Memory B cell (primary cell): ENCODE measurements at regions not wholly inside any gene's neighbourhood (a gene's known extent, or its start where the extent isn't known, plus 50 kb on each side); places are given as distances from the start of the nearest gene placed in this dataset.

ENCODE experiments used
- ATAC-seq: fragments of 150-1000 bp; cut with Tn5 transposase; 2 replicates; pipeline ENCODE4 v1.10.0; 2021; ENCODE audit warnings: low read depth, mild to moderate bottlenecking, moderate library complexity
- DNase-seq, 2 donors: peaks; one replicate each; pipeline ENCODE4 v3.0.0; 2022; ENCODE audit warnings: low spot score in 2 of 2
- H3K27ac Mint-ChIP-seq: one replicate; pipeline ENCODE4 v1.8.0; 2022; ENCODE audit warnings: mild to moderate bottlenecking, moderate library complexity, mixed read lengths
- H3K27me3 Mint-ChIP-seq: one replicate; pipeline ENCODE4 v1.8.0; 2022; ENCODE audit warnings: mixed read lengths
- H3K36me3 Mint-ChIP-seq: one replicate; pipeline ENCODE4 v1.8.0; 2022; ENCODE audit warnings: mild to moderate bottlenecking, mixed read lengths
- H3K4me1 Mint-ChIP-seq: one replicate; pipeline ENCODE4 v1.8.0; 2022; ENCODE audit warnings: mixed read lengths
- H3K4me3 Mint-ChIP-seq: one replicate; pipeline ENCODE4 v1.8.0; 2022; ENCODE audit warnings: mild to moderate bottlenecking, moderate library complexity, mixed read lengths
- H3K9me3 Mint-ChIP-seq: one replicate; pipeline ENCODE4 v1.8.0; 2022; ENCODE audit warnings: mixed read lengths

GRCh38 chr16:82567175-82567574 lies 59.6 kb upstream of the CDH13 start:
- H3K4me3 Mint-ChIP-seq = no peak overlapping the region
- no peaks in the 10 kb centered on the region for H3K4me1 Mint-ChIP-seq
- DNase-seq = no peak
- no peak overlapping the region for H3K27ac Mint-ChIP-seq
- no peaks in the 10 kb centered on the region for H3K36me3 Mint-ChIP-seq
- no peak for ATAC-seq
- H3K9me3 Mint-ChIP-seq = peaks cover 3% of the 10 kb centered on the region
- H3K27me3 Mint-ChIP-seq = peaks cover 4% of the 10 kb centered on the region

GRCh38 chr16:82563401-82563800 lies 63.4 kb upstream of the CDH13 start:
- Mint-ChIP-seq H3K36me3 (no peaks in the 10 kb centered on the region), H3K4me1 (no peaks in the 10 kb centered on the region), H3K9me3 (peaks cover 2% of the 10 kb centered on the region), H3K27me3 (peaks cover 5% of the 10 kb centered on the region), H3K27ac (no peak overlapping the region), H3K4me3 (no peak overlapping the region)
- DNase-seq = no peak
- no peak for ATAC-seq

GRCh38 chr16:82562183-82562683 lies 64.5 kb upstream of the CDH13 start:
- H3K36me3 Mint-ChIP-seq = no peaks in the 10 kb centered on the region
- H3K27ac Mint-ChIP-seq = no peak overlapping the region

GRCh38 chr16:82560805-82561325 lies 65.9 kb upstream of the CDH13 start:
- H3K4me1 Mint-ChIP-seq = peaks cover 2% of the 10 kb centered on the region
- DNase-seq (no peak), ATAC-seq (no peak)
- no peak overlapping the region for H3K4me3 Mint-ChIP-seq
- no peak overlapping the region for H3K27ac Mint-ChIP-seq
- peaks cover 5% of the 10 kb centered on the region for H3K27me3 Mint-ChIP-seq
- H3K36me3 Mint-ChIP-seq = no peaks in the 10 kb centered on the region
- peaks cover 8% of the 10 kb centered on the region for H3K9me3 Mint-ChIP-seq

More at GRCh38 chr16:82562183-82562683, 64.5 kb upstream of the CDH13 start:
- H3K4me3 Mint-ChIP-seq = no peak overlapping the region
- peaks cover 4% of the 10 kb centered on the region for H3K9me3 Mint-ChIP-seq
- ATAC-seq = no peak
- no peak for DNase-seq
- peaks cover 5% of the 10 kb centered on the region for H3K27me3 Mint-ChIP-seq
- no peaks in the 10 kb centered on the region for H3K4me1 Mint-ChIP-seq

- Mint-ChIP-seq H3K36me3 (no peaks in the 10 kb centered on the region), H3K27ac (no peak overlapping the region), H3K4me1 (no peaks in the 10 kb centered on the region), H3K27me3 (peaks cover 13% of the 10 kb centered on the region), H3K9me3 (no peaks in the 10 kb centered on the region), H3K4me3 (no peak overlapping the region)
- ATAC-seq (no peak), DNase-seq (no peak)
These were observed 82.2 kb upstream of the CDH13 start for GRCh38 chr16:82544378-82545160.

GRCh38 chr16:82542714-82543113 lies 84.1 kb upstream of the CDH13 start:
- H3K27me3 Mint-ChIP-seq = peaks cover 11% of the 10 kb centered on the region
- no peaks in the 10 kb centered on the region for H3K4me1 Mint-ChIP-seq
- H3K36me3 Mint-ChIP-seq = no peaks in the 10 kb centered on the region
- H3K9me3 Mint-ChIP-seq = peaks cover 4% of the 10 kb centered on the region
- DNase-seq = no peak
- no peak for ATAC-seq
- H3K27ac Mint-ChIP-seq = no peak overlapping the region
- no peak overlapping the region for H3K4me3 Mint-ChIP-seq

GRCh38 chr16:82541103-82541502 lies 85.7 kb upstream of the CDH13 start:
- Mint-ChIP-seq H3K27ac (no peak overlapping the region), H3K9me3 (peaks cover 4% of the 10 kb centered on the region), H3K4me3 (no peak overlapping the region), H3K36me3 (no peaks in the 10 kb centered on the region), H3K27me3 (peaks cover 11% of the 10 kb centered on the region), H3K4me1 (no peaks in the 10 kb centered on the region)
- no peak for DNase-seq
- ATAC-seq = no peak

- DNase-seq (no peak), ATAC-seq (no peak)
- Mint-ChIP-seq H3K27me3 (peaks cover 9% of the 10 kb centered on the region), H3K4me3 (no peak overlapping the region), H3K4me1 (no peaks in the 10 kb centered on the region), H3K9me3 (peaks cover 6% of the 10 kb centered on the region), H3K36me3 (no peaks in the 10 kb centered on the region), H3K27ac (no peak overlapping the region)
These were observed 91.0 kb upstream of the CDH13 start for GRCh38 chr16:82535764-82536163.

GRCh38 chr16:82535262-82535661 lies 91.5 kb upstream of the CDH13 start:
- peaks cover 7% of the 10 kb centered on the region for H3K27me3 Mint-ChIP-seq
- DNase-seq (no peak), ATAC-seq (no peak)
- H3K27ac Mint-ChIP-seq = no peak overlapping the region
- peaks cover 6% of the 10 kb centered on the region for H3K9me3 Mint-ChIP-seq
- no peaks in the 10 kb centered on the region for H3K36me3 Mint-ChIP-seq
- no peak overlapping the region for H3K4me3 Mint-ChIP-seq
- no peaks in the 10 kb centered on the region for H3K4me1 Mint-ChIP-seq

- no peak overlapping the region for H3K4me3 Mint-ChIP-seq
- H3K27ac Mint-ChIP-seq = no peak overlapping the region
- no peaks in the 10 kb centered on the region for H3K36me3 Mint-ChIP-seq
- H3K9me3 Mint-ChIP-seq = peaks cover 7% of the 10 kb centered on the region
- DNase-seq (no peak), ATAC-seq (no peak)
- H3K4me1 Mint-ChIP-seq = no peaks in the 10 kb centered on the region
- peaks cover 5% of the 10 kb centered on the region for H3K27me3 Mint-ChIP-seq
These were observed 93.6 kb upstream of the CDH13 start for GRCh38 chr16:82533189-82533588.

GRCh38 chr16:82530883-82531282 lies 95.9 kb upstream of the CDH13 start:
- Mint-ChIP-seq H3K9me3 (peaks cover 8% of the 10 kb centered on the region), H3K27me3 (peaks cover 10% of the 10 kb centered on the region), H3K4me1 (no peaks in the 10 kb centered on the region), H3K36me3 (no peaks in the 10 kb centered on the region), H3K4me3 (no peak overlapping the region), H3K27ac (no peak overlapping the region)
- DNase-seq (no peak), ATAC-seq (no peak)

- ATAC-seq (no peak), DNase-seq (no peak)
- H3K27ac Mint-ChIP-seq = no peak overlapping the region
- peaks cover 6% of the 10 kb centered on the region for H3K9me3 Mint-ChIP-seq
- no peaks in the 10 kb centered on the region for H3K36me3 Mint-ChIP-seq
- H3K4me1 Mint-ChIP-seq = no peaks in the 10 kb centered on the region
- no peak overlapping the region for H3K4me3 Mint-ChIP-seq
- peaks cover 7% of the 10 kb centered on the region for H3K27me3 Mint-ChIP-seq
These were observed 99.7 kb upstream of the CDH13 start for GRCh38 chr16:82527101-82527500.

GRCh38 chr16:82524976-82525375 lies 101.8 kb upstream of the CDH13 start:
- H3K9me3 Mint-ChIP-seq = peaks cover 6% of the 10 kb centered on the region
- no peaks in the 10 kb centered on the region for H3K4me1 Mint-ChIP-seq
- peaks cover 7% of the 10 kb centered on the region for H3K27me3 Mint-ChIP-seq
- ATAC-seq (no peak), DNase-seq (no peak)
- H3K27ac Mint-ChIP-seq = no peak overlapping the region
- no peak overlapping the region for H3K4me3 Mint-ChIP-seq
- H3K36me3 Mint-ChIP-seq = no peaks in the 10 kb centered on the region

GRCh38 chr16:82523815-82524214 lies 103.0 kb upstream of the CDH13 start:
- ATAC-seq = no peak
- no peak overlapping the region for H3K4me3 Mint-ChIP-seq
- H3K27ac Mint-ChIP-seq = no peak overlapping the region
- peaks cover 4% of the 10 kb centered on the region for H3K9me3 Mint-ChIP-seq
- peaks cover 9% of the 10 kb centered on the region for H3K27me3 Mint-ChIP-seq
- no peaks in the 10 kb centered on the region for H3K4me1 Mint-ChIP-seq
- DNase-seq = no peak
- H3K36me3 Mint-ChIP-seq = no peaks in the 10 kb centered on the region

GRCh38 chr16:82522026-82522425 lies 104.7 kb upstream of the CDH13 start:
- Mint-ChIP-seq H3K4me3 (no peak overlapping the region), H3K36me3 (no peaks in the 10 kb centered on the region), H3K4me1 (no peaks in the 10 kb centered on the region), H3K9me3 (peaks cover 1% of the 10 kb centered on the region), H3K27me3 (peaks cover 9% of the 10 kb centered on the region), H3K27ac (no peak overlapping the region)
- DNase-seq (no peak), ATAC-seq (no peak)
